ENCODE measurements at regions not wholly inside any gene's neighbourhood (a gene's known extent, or its start where the extent isn't known, plus 50 kb on each side); places are given as distances from the start of the nearest gene placed in this dataset.

DNA sequence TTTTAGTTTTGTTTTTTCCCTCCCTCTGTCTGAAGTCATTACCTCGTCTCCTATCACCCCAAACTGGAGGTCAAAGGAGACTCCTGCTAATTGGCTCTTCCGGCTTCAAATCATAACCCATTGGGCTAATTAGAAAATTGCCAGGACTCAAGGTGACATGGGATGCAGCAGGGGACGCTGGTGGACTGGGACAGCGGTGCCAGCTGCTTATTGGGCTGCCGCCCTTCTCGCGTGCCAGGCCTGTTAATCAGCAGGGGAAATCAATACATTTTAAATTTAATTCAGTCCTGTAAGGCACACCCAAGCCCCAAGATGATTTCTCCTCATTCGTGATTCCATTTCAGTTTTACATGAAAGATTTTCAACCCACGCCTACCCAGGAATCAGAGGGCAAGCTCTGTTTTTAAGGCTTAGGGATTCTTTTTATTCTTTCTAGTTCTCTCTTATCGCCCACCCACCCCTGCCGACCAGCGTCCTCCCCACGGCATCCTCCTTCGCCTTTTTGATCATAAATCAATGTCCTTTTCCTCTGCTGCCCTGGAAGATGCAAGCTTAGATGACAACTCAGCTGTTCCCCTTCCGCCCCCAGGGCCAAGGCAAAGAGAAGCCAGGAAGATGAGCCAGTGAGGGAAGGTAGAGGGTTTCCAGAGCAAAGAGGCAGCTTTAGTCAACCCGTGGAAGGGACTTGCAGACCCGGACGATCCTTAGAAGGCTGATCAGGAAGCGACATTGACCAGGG, 329.6 kb downstream of the UACA start:
- Mint-ChIP-seq H3K4me1 (peaks cover 32 to 34% of the 10 kb centered on the region in 2 experiments), H3K36me3 (ENCODE audit: insufficient read depth in 1 of 3, low read depth in 3 of 3) (peaks cover 0 to 7% (median 0%) of the 10 kb centered on the region in 3 experiments; a peak in 1 of 7 replicates), H3K27ac (peak overlapping the region in 1 of 3 experiments; percentile 75; a peak in 2 of 7 replicates), H3K4me3 (no peak overlapping the region), H3K9me3 (peaks cover 0 to 3% of the 10 kb centered on the region in 2 experiments; a peak in 1 of 5 replicates), H3K27me3 (ENCODE audit: low read depth) (no peaks in the 10 kb centered on the region; the same call in 1 of the 2 replicates)
- no CpG with 5 or more reads among the region's 19 CpGs for WGBS (ENCODE audit: extremely low coverage, insufficient read length, low lambda C conversion rate)
- Histone ChIP-seq H3K27me3 (ENCODE audit: insufficient read depth, low read length) (no peaks in the 10 kb centered on the region), H3K18ac (ENCODE audit: insufficient read length, low read depth, low read length) (no peak overlapping the region), H3K4ac (ENCODE audit: low read depth, low read length) (no peak overlapping the region), H3T11ph (ENCODE audit: low read length) (no peak overlapping the region), H3K23me2 (ENCODE audit: insufficient read length, low read depth, low read length, poor library complexity, severe bottlenecking) (no peaks in the 10 kb centered on the region), H3K9me3 (ENCODE audit: control insufficient read depth, low read depth, low read length) (no peaks in the 10 kb centered on the region), H2BK20ac (ENCODE audit: low read depth, low read length, poor library complexity, severe bottlenecking) (no peak overlapping the region), H2AFZ (ENCODE audit: low read length) (no peak overlapping the region), H3K9ac (ENCODE audit: extremely low read depth, insufficient read length, low read length) (no peak overlapping the region), H3K4me1 (ENCODE audit: insufficient read depth, low read length) (peaks cover 3% of the 10 kb centered on the region), H2BK5ac (ENCODE audit: insufficient read length, low read length) (no peak overlapping the region), H3K23ac (ENCODE audit: insufficient read length, low read depth, low read length) (no peak overlapping the region), H3K4me2 (ENCODE audit: insufficient read depth, insufficient read length, low read length) (no peak overlapping the region), H4K20me1 (ENCODE audit: control insufficient read depth, insufficient read depth, insufficient read length) (no peaks in the 10 kb centered on the region), H2BK15ac (ENCODE audit: low read depth, low read length) (no peak overlapping the region), H4K5ac (ENCODE audit: insufficient read length, low read depth, low read length) (no peak overlapping the region), H2BK12ac (ENCODE audit: insufficient read length, low read depth, low read length) (no peak overlapping the region), H3K56ac (ENCODE audit: insufficient read length, low read depth, low read length) (no peak overlapping the region), H2AK5ac (ENCODE audit: insufficient read length, low read length) (no peak overlapping the region), H4K8ac (replicated peaks; ENCODE audit: insufficient read length, low read depth, low read length) (no peak overlapping the region), H3K14ac (ENCODE audit: insufficient read depth, low read length) (no peak overlapping the region), H2BK120ac (ENCODE audit: low read depth, low read length, poor library complexity, severe bottlenecking) (no peak overlapping the region), H3K79me2 (ENCODE audit: insufficient read depth, low read length) (no peaks in the 10 kb centered on the region), H4K91ac (ENCODE audit: insufficient read length, low read depth, low read length) (no peak overlapping the region), H3K27ac (ENCODE audit: insufficient read length, low read depth, low read length) (no peak overlapping the region), H3K79me1 (ENCODE audit: insufficient read depth, low read depth, low read length, poor library complexity, severe bottlenecking) (no peaks in the 10 kb centered on the region)
- no peak for DNase-seq
- no peak for TF ChIP-seq CTCF (conservative IDR thresholded peaks at IDR 0.05)
